ENCODE measurements at regions not wholly inside any gene's neighbourhood (a gene's known extent, or its start where the extent isn't known, plus 50 kb on each side); places are given as distances from the start of the nearest gene placed in this dataset.

DNA sequence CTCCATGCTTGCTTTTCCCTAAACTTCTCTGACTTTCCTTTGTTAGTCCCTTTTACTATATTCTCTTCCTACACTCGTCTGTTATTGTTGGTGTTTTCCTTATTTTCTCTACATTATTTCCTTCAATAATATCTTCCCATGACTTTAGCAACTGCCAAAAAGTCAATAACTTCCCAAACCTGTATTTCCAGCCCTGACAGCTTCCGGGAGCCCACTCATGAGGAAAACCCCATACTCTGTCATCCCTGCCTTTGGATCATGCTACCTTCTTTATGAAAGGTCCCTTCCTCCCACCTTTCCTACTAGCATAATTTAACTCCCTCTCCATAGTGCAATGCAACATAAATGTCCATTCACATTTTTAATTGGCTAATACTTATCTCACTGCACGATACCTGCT is 144.0 kb upstream of the CDH6 start:
- TF ChIP-seq CTCF (conservative IDR thresholded peaks at IDR 0.05): no peak
- no peaks in the 10 kb centered on the region for H3K23me2 ChIP-seq (ENCODE audit: insufficient read length, low read depth, low read length, poor library complexity, severe bottlenecking)
- H3K27ac ChIP-seq (ENCODE audit: insufficient read length, low read depth, low read length): no peak overlapping the region
- WGBS (ENCODE audit: extremely low coverage, insufficient read length, low lambda C conversion rate): no CpG with 5 or more reads among the region's 3 CpGs
- H3K4me1 Mint-ChIP-seq: peaks cover 62 to 67% of the 10 kb centered on the region in 2 experiments
- no peak overlapping the region for H3K4me2 ChIP-seq (ENCODE audit: insufficient read depth, insufficient read length, low read length)
- no peaks in the 10 kb centered on the region for H3K9me3 ChIP-seq (ENCODE audit: control insufficient read depth, low read depth, low read length)
- H4K20me1 ChIP-seq (ENCODE audit: control insufficient read depth, insufficient read depth, insufficient read length): no peaks in the 10 kb centered on the region
- H2AK5ac ChIP-seq (ENCODE audit: insufficient read length, low read length): no peak overlapping the region
- H3K27me3 ChIP-seq (ENCODE audit: insufficient read depth, low read length): no peaks in the 10 kb centered on the region
- no peak overlapping the region for H2BK20ac ChIP-seq (ENCODE audit: low read depth, low read length, poor library complexity, severe bottlenecking)
- no peak overlapping the region for H4K91ac ChIP-seq (ENCODE audit: insufficient read length, low read depth, low read length)
- H3K79me1 ChIP-seq (ENCODE audit: insufficient read depth, low read depth, low read length, poor library complexity, severe bottlenecking): no peaks in the 10 kb centered on the region
- no peak overlapping the region for H3T11ph ChIP-seq (ENCODE audit: low read length)
- H3K23ac ChIP-seq (ENCODE audit: insufficient read length, low read depth, low read length): no peak overlapping the region
- no peak overlapping the region for H2AFZ ChIP-seq (ENCODE audit: low read length)
- no peak overlapping the region for H3K9ac ChIP-seq (ENCODE audit: extremely low read depth, insufficient read length, low read length)
- no peak overlapping the region for H3K4ac ChIP-seq (ENCODE audit: low read depth, low read length)
- H2BK5ac ChIP-seq (ENCODE audit: insufficient read length, low read length): no peak overlapping the region
- no peak overlapping the region for H2BK12ac ChIP-seq (ENCODE audit: insufficient read length, low read depth, low read length)
- no peak overlapping the region for H4K5ac ChIP-seq (ENCODE audit: insufficient read length, low read depth, low read length)
- H3K4me1 ChIP-seq (ENCODE audit: insufficient read depth, low read length): peaks cover 3% of the 10 kb centered on the region; the same call in 1 of the 2 replicates
- no peak for DNase-seq
- H2BK15ac ChIP-seq (ENCODE audit: low read depth, low read length): no peak overlapping the region
- H3K36me3 Mint-ChIP-seq (ENCODE audit: insufficient read depth in 1 of 3, low read depth in 3 of 3): peaks cover 0 to 4% (median 0%) of the 10 kb centered on the region in 3 experiments; a peak in 3 of 7 replicates
- H2BK120ac ChIP-seq (ENCODE audit: low read depth, low read length, poor library complexity, severe bottlenecking): no peak overlapping the region
- peak overlapping the region; percentile 5 to 71 (median 66); a peak in 4 of 7 replicates for H3K27ac Mint-ChIP-seq
- H4K8ac ChIP-seq (replicated peaks; ENCODE audit: insufficient read length, low read depth, low read length): no peak overlapping the region
- no peaks in the 10 kb centered on the region; a peak in 2 of 5 replicates for H3K9me3 Mint-ChIP-seq
- H3K18ac ChIP-seq (ENCODE audit: insufficient read length, low read depth, low read length): no peak overlapping the region
- H3K79me2 ChIP-seq (ENCODE audit: insufficient read depth, low read length): no peaks in the 10 kb centered on the region
- no peak overlapping the region for H3K4me3 Mint-ChIP-seq
- H3K56ac ChIP-seq (ENCODE audit: insufficient read length, low read depth, low read length): no peak overlapping the region
- no peaks in the 10 kb centered on the region for H3K27me3 Mint-ChIP-seq (ENCODE audit: low read depth)
- no peak overlapping the region for H3K14ac ChIP-seq (ENCODE audit: insufficient read depth, low read length)

Measured in H9 (cell line).